Spleen (tissue), 11 donors: ENCODE measurements at regions not wholly inside any gene's neighbourhood (a gene's known extent, or its start where the extent isn't known, plus 50 kb on each side); places are given as distances from the start of the nearest gene placed in this dataset.

ENCODE experiments used
- DNase-seq: peaks from one replicate; pipeline ENCODE4 v3.0.0-alpha.2; 2020
- H3K27ac ChIP-seq, 8 donors: fragments of 200-600 bp; sonication (generic) in 7 of 8; 1 replicate in 4 of 8; 2 replicates in 4 of 8; pipeline versions ENCODE4 v1.5.0 to v1.8.0; 2016 to 2021; ENCODE audit warnings: inconsistent platforms in 4 of 8, mild to moderate bottlenecking in 4 of 8, moderate library complexity in 1 of 8
- H3K27me3 ChIP-seq, 7 donors: fragments of 200-600 bp; sonication (generic) in 6 of 7; replicated peaks in 1 of 7; 1 replicate in 4 of 7; 2 replicates in 3 of 7; pipeline versions ENCODE4 v1.5.0 to v1.8.0; 2016 to 2021; ENCODE audit warnings: inconsistent platforms in 3 of 7, mild to moderate bottlenecking in 1 of 7
- H3K36me3 ChIP-seq, 6 donors: fragments of 200-600 bp; sonication (generic) in 5 of 6; 1 replicate in 4 of 6; 2 replicates in 2 of 6; pipeline versions ENCODE4 v1.5.0 to v1.8.0; 2016 to 2021; ENCODE audit warnings: inconsistent platforms in 2 of 6
- H3K4me1 ChIP-seq, 6 donors: fragments of 200-600 bp; sonication (generic) in 5 of 6; 1 replicate in 3 of 6; 2 replicates in 3 of 6; pipeline versions ENCODE4 v1.5.0 to v1.8.0; 2016 to 2021; ENCODE audit warnings: inconsistent platforms in 3 of 6
- H3K4me3 ChIP-seq, 8 donors: fragments of 200-600 bp; sonication (generic) in 7 of 8; 1 replicate in 4 of 8; 2 replicates in 4 of 8; pipeline versions ENCODE4 v1.5.0 to v1.8.0; 2016 to 2021; ENCODE audit warnings: inconsistent platforms in 4 of 8, mild to moderate bottlenecking in 4 of 8, moderate library complexity in 2 of 8
- H3K9me3 ChIP-seq, 8 donors: fragments of 200-600 bp; sonication (generic) in 7 of 8; 1 replicate in 4 of 8; 2 replicates in 4 of 8; pipeline versions ENCODE4 v1.5.0 to v1.8.0; 2016 to 2021; ENCODE audit warnings: inconsistent platforms in 4 of 8
- POLR2A ChIP-seq, 3 donors: fragments of 450-650 bp; IDR thresholded peaks; one replicate each; pipeline ENCODE4 v1.5.1; 2017; ENCODE audit warnings: antibody characterized with exemption in 3 of 3, mild to moderate bottlenecking in 1 of 3
- POLR2AphosphoS5 ChIP-seq, 3 donors: sonication (generic); formaldehyde crosslinking; IDR thresholded peaks; one replicate each; pipeline ENCODE4 v1.5.1; 2017; ENCODE audit warnings: antibody characterized with exemption in 3 of 3
- WGBS, 5 donors: extraction: QIAGEN DNeasy Blood & Tissue Kit in 3 of 5; methylation state at CpG; one replicate each; pipeline versions ENCODE4 v1.1.5 to v1.1.7; 2013 to 2018; 5-methylcytosine and 5-hydroxymethylcytosine counted together
- intact Hi-C: fragments of 100-400 bp; cut with DNase I; formaldehyde crosslinking; loops from one replicate; pipeline ENCODE4 v1.15.0; 2023; ENCODE audit warnings: low total_unique reads
- TF ChIP-seq, protein P1 (sequence below), 11 experiments: fragments of 200-600 bp in 7 of 11; fragments of 450-650 bp in 4 of 11; sonication (generic) in 4 of 11; IDR thresholded peaks in 8 of 11; conservative IDR thresholded peaks in 3 of 11; 1 replicate in 7 of 11; 2 replicates in 4 of 11; pipeline versions ENCODE4 v1.4.0 to v1.8.0; 2016 to 2021; ENCODE audit warnings: antibody characterized with exemption in 11 of 11, inconsistent platforms in 4 of 11, mild to moderate bottlenecking in 1 of 11
- donor health status: healthy with polysubstance abuse.
- donor health status: DM: no; HTN: no; CAD: no; lungs with moderate emphysema.
- donor health status: DM: no; HTN: no; CAD: no.
- donor health status: Bipolar disorder and iron deficiency.
- donor health status: healthy.
- donor health status: DM: no; HTN: no; CAD: no.
- donor health status: DM: yes; HTN: yes; CAD: no.

DNA sequence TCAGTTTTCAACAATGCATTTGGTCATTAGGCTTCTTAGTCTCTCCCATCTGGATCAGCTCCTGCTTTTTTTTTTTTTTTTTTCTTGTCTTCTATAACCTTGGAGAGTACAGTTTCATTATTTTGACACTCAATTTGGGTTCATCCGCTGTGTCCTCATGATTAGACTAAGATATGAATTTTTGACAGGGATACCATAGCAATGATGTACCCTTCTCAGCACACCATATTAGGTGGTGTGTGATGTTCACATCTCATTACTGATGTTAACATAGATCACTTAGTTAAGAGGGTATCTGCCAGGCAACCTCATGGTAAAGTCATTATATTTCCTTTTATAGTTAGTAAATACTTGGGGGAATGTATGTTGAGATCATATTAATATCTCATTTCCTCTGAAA, 445.5 kb upstream of the IGFBP3 start:
- Histone ChIP-seq H3K36me3 (no peaks in the 10 kb centered on the region), H3K27me3 (no peaks in the 10 kb centered on the region), H3K4me1 (no peaks in the 10 kb centered on the region), H3K27ac (no peak overlapping the region), H3K4me3 (no peak overlapping the region), H3K9me3 (no peaks in the 10 kb centered on the region)
- TF ChIP-seq POLR2AphosphoS5 (IDR thresholded peaks at IDR 0.05) (no peak), POLR2A (IDR thresholded peaks at IDR 0.05) (no peak)
- TF ChIP-seq, protein P1, sequence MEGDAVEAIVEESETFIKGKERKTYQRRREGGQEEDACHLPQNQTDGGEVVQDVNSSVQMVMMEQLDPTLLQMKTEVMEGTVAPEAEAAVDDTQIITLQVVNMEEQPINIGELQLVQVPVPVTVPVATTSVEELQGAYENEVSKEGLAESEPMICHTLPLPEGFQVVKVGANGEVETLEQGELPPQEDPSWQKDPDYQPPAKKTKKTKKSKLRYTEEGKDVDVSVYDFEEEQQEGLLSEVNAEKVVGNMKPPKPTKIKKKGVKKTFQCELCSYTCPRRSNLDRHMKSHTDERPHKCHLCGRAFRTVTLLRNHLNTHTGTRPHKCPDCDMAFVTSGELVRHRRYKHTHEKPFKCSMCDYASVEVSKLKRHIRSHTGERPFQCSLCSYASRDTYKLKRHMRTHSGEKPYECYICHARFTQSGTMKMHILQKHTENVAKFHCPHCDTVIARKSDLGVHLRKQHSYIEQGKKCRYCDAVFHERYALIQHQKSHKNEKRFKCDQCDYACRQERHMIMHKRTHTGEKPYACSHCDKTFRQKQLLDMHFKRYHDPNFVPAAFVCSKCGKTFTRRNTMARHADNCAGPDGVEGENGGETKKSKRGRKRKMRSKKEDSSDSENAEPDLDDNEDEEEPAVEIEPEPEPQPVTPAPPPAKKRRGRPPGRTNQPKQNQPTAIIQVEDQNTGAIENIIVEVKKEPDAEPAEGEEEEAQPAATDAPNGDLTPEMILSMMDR (IDR thresholded peaks at IDR 0.05 in 8 of 11, conservative IDR thresholded peaks at IDR 0.05 in 3 of 11): no peak
- WGBS, 5 donors: 92 to 96% (median 94%) methylated on average over 1 of the region's 1 CpG
- no peak for DNase-seq
- intact Hi-C loops: no loop called here

GRCh38 chr7:46363688-46364087, 442.6 kb upstream of the IGFBP3 start:
- no peaks in the 10 kb centered on the region for H3K4me1 ChIP-seq
- 65 to 87% (median 76%) methylated on average over 1 of the region's 1 CpG for WGBS, 5 donors
- no peak overlapping the region for H3K27ac ChIP-seq
- TF ChIP-seq, protein P1 (IDR thresholded peaks at IDR 0.05 in 8 of 11, conservative IDR thresholded peaks at IDR 0.05 in 3 of 11): no peak
- no peak for TF ChIP-seq POLR2A (IDR thresholded peaks at IDR 0.05)
- TF ChIP-seq POLR2AphosphoS5 (IDR thresholded peaks at IDR 0.05): no peak
- DNase-seq: no peak
- H3K36me3 ChIP-seq: no peaks in the 10 kb centered on the region
- H3K4me3 ChIP-seq: no peak overlapping the region
- no peaks in the 10 kb centered on the region for H3K9me3 ChIP-seq
- intact Hi-C loops: no loop called here
- H3K27me3 ChIP-seq: no peaks in the 10 kb centered on the region

DNA sequence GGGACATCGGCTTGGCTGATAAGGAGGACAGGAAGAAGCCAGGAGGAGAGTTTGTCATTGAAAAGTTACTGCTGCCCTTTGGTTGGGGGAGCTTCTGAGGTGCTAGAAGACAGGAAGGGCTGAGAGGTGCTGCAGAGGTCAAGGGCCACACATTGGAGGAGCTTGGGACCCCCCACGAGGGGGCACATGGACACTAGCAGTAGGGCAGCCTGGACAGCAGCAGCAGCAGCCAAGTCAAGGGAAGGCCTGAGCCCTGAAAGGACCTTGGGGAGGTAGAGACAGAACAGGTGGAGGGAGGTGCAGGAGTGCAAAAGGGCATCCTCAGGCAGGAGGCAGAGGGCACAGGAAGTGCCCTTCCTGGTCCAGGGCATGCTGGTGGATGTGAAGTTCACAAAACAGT, 439.7 kb upstream of the IGFBP3 start:
- H3K36me3 ChIP-seq: no peaks in the 10 kb centered on the region
- TF ChIP-seq POLR2A (IDR thresholded peaks at IDR 0.05): no peak
- TF ChIP-seq, protein P1 (IDR thresholded peaks at IDR 0.05 in 8 of 11, conservative IDR thresholded peaks at IDR 0.05 in 3 of 11): no peak
- no peak for TF ChIP-seq POLR2AphosphoS5 (IDR thresholded peaks at IDR 0.05)
- DNase-seq: no peak
- WGBS, 5 donors: 54 to 63% (median 57%) methylated on average over 2 of the region's 2 CpGs
- H3K9me3 ChIP-seq: no peaks in the 10 kb centered on the region
- H3K27me3 ChIP-seq: no peaks in the 10 kb centered on the region
- H3K4me3 ChIP-seq: no peak overlapping the region
- no peak overlapping the region for H3K27ac ChIP-seq
- H3K4me1 ChIP-seq: no peaks in the 10 kb centered on the region
- intact Hi-C loops: no loop called here

DNA sequence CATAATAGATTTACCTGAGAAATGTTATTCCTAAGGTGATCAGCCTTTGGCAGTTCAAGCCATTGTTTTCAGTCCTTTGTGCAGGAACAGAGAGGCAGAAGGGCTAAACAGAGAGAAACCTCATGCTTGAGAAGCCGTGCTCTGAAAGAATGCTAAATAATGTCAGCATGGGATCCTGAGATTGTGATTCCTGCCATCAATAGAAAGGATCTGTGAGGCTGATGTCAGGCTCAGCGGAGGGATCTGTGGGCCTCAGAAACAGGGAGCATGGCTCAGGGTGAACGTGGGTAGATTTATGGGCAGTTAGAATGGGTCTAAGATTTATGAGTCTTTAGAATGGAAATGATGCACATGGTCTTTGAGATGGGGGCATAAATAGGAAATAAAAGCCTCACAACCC, 439.2 kb upstream of the IGFBP3 start:
- intact Hi-C loops: no loop called here
- H3K9me3 ChIP-seq: no peaks in the 10 kb centered on the region
- no peak overlapping the region for H3K4me3 ChIP-seq
- TF ChIP-seq POLR2AphosphoS5 (IDR thresholded peaks at IDR 0.05): no peak
- no peak for TF ChIP-seq POLR2A (IDR thresholded peaks at IDR 0.05)
- TF ChIP-seq, protein P1 (IDR thresholded peaks at IDR 0.05 in 8 of 11, conservative IDR thresholded peaks at IDR 0.05 in 3 of 11): no peak
- H3K27me3 ChIP-seq: no peaks in the 10 kb centered on the region
- H3K36me3 ChIP-seq: no peaks in the 10 kb centered on the region
- no peaks in the 10 kb centered on the region for H3K4me1 ChIP-seq
- no peak overlapping the region for H3K27ac ChIP-seq
- no peak for DNase-seq
- 67 to 76% (median 73%) methylated on average over 3 of the region's 3 CpGs for WGBS, 5 donors
